ENCODE measurements at regions not wholly inside any gene's neighbourhood (a gene's known extent, or its start where the extent isn't known, plus 50 kb on each side); places are given as distances from the start of the nearest gene placed in this dataset.

DNA sequence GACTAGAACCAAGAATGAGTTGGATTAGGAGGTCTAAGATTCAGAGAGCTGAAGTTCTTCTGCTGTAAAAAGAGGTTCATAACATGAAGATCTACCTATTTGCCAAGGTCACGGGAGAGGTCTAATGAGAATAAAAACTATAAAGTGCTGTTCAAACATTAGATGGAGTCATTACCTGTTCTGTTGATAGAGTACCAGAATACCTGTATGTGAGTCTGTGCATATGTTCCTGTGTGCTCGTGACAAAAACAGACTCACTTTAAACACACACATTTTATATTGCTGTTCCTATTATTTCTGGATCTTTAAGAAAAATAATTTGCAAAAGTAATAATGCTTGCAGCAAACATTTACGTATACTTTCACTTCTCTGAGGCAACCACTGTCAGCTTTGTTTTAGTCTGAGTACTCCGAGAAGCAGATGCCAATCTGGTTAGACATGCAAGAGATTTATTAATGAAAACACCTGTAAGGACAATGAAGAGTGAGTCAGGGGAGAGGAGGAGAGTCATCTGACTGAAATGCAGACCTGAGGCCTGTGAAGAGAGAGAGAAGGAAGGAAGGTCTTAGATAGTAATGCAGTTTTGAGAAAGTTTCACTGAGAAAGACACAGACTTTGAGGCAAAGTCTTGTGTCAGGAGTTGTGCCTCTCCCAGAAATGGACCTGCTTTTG lies 221.2 kb downstream of the SQOR start:
- TF ChIP-seq, protein P1, sequence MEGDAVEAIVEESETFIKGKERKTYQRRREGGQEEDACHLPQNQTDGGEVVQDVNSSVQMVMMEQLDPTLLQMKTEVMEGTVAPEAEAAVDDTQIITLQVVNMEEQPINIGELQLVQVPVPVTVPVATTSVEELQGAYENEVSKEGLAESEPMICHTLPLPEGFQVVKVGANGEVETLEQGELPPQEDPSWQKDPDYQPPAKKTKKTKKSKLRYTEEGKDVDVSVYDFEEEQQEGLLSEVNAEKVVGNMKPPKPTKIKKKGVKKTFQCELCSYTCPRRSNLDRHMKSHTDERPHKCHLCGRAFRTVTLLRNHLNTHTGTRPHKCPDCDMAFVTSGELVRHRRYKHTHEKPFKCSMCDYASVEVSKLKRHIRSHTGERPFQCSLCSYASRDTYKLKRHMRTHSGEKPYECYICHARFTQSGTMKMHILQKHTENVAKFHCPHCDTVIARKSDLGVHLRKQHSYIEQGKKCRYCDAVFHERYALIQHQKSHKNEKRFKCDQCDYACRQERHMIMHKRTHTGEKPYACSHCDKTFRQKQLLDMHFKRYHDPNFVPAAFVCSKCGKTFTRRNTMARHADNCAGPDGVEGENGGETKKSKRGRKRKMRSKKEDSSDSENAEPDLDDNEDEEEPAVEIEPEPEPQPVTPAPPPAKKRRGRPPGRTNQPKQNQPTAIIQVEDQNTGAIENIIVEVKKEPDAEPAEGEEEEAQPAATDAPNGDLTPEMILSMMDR (IDR thresholded peaks at IDR 0.05): no peak
- TF ChIP-seq ZFX (IDR thresholded peaks at IDR 0.05; ENCODE audit: borderline replicate concordance): no peak
